K562 (cell line): ENCODE measurements at regions not wholly inside any gene's neighbourhood (a gene's known extent, or its start where the extent isn't known, plus 50 kb on each side); places are given as distances from the start of the nearest gene placed in this dataset.

ENCODE experiments used
- HMG20A ChIP-seq: fragments of 450-650 bp; formaldehyde crosslinking; conservative IDR thresholded peaks from 2 replicates; pipeline ENCODE4 v1.4.0; 2020; ENCODE audit warnings: mild to moderate bottlenecking, mixed read lengths
- MCM7 ChIP-seq, 2 experiments: fragments of 450-650 bp; IDR thresholded peaks; 2 replicates each; pipeline ENCODE4 v1.6.1; 2016 to 2018
- NFYB ChIP-seq: IDR thresholded peaks from 2 replicates; pipeline ENCODE4 v1.6.1; 2011; ENCODE audit warnings: mild to moderate bottlenecking, moderate library complexity; ENCODE audit not compliant: insufficient read length; ENCODE audit errors: extremely low read depth
- OTX1 ChIP-seq: fragments of 450-650 bp; formaldehyde crosslinking; IDR thresholded peaks from 2 replicates; pipeline ENCODE4 v1.4.0; 2022; ENCODE audit warnings: mild to moderate bottlenecking
- SMAD1 ChIP-seq: fragments of 150-350 bp; IDR thresholded peaks from 2 replicates; pipeline ENCODE4 v1.6.1; 2014; ENCODE audit warnings: low read length, low read depth; ENCODE audit not compliant: partially characterized antibody
- TARDBP ChIP-seq: fragments of 450-650 bp; IDR thresholded peaks from 2 replicates; pipeline ENCODE4 v1.6.1; 2016

GRCh38 chr2:130289780-130290179 lies 52.9 kb upstream of the IMP4 start:
- TF ChIP-seq MCM7 (IDR thresholded peaks at IDR 0.05) (no peak), NFYB (no peak), HMG20A (CRISPR knock-in tag) (no peak), TARDBP (no peak), SMAD1 (no peak), OTX1 (CRISPR knock-in tag) (no peak)
